HL-60 (cell line): ENCODE measurements at regions not wholly inside any gene's neighbourhood (a gene's known extent, or its start where the extent isn't known, plus 50 kb on each side); places are given as distances from the start of the nearest gene placed in this dataset.

Experiments used
- DNase-seq, 2 experiments: peaks; one replicate each; pipeline ENCODE4 v3.0.0-alpha.2; 2010 to 2020; ENCODE audit warnings: low read depth in 1 of 2, low spot score in 1 of 2
- H3K27ac ChIP-seq: fragments of 250-450 bp; sonication (Bioruptor Pico); replicated peaks from 2 replicates; pipeline ENCODE4 v1.5.1; 2020; ENCODE audit warnings: mild to moderate bottlenecking, moderate library complexity
- H3K27me3 ChIP-seq: fragments of 250-450 bp; sonication (Bioruptor Pico); 2 replicates; pipeline ENCODE4 v1.5.1; 2021; ENCODE audit warnings: mild to moderate bottlenecking, moderate library complexity; ENCODE audit not compliant: insufficient read depth, poor library complexity, severe bottlenecking
- H3K4me3 ChIP-seq: replicated peaks from 2 replicates; pipeline ENCODE4 v1.5.1; 2011; ENCODE audit warnings: mild to moderate bottlenecking, control low read depth, low read length; ENCODE audit not compliant: insufficient read depth
- CTCF ChIP-seq: IDR thresholded peaks from one replicate; pipeline ENCODE4 v1.5.1; 2011; ENCODE audit warnings: low read length, control low read depth, inconsistent platforms; ENCODE audit not compliant: insufficient read depth
- GABPA ChIP-seq: IDR thresholded peaks from 2 replicates; pipeline ENCODE4 v1.6.1; 2012; ENCODE audit warnings: low read depth
- POLR2AphosphoS5 ChIP-seq: IDR thresholded peaks from 2 replicates; pipeline ENCODE4 v1.6.1; 2012; ENCODE audit warnings: low read depth
- REST ChIP-seq: IDR thresholded peaks from 2 replicates; pipeline ENCODE4 v1.6.1; 2012; ENCODE audit warnings: low read depth; ENCODE audit not compliant: insufficient replicate concordance
- SPI1 ChIP-seq: IDR thresholded peaks from 2 replicates; pipeline ENCODE4 v1.6.1; 2012; ENCODE audit warnings: low read depth, mild to moderate bottlenecking, borderline replicate concordance

DNA sequence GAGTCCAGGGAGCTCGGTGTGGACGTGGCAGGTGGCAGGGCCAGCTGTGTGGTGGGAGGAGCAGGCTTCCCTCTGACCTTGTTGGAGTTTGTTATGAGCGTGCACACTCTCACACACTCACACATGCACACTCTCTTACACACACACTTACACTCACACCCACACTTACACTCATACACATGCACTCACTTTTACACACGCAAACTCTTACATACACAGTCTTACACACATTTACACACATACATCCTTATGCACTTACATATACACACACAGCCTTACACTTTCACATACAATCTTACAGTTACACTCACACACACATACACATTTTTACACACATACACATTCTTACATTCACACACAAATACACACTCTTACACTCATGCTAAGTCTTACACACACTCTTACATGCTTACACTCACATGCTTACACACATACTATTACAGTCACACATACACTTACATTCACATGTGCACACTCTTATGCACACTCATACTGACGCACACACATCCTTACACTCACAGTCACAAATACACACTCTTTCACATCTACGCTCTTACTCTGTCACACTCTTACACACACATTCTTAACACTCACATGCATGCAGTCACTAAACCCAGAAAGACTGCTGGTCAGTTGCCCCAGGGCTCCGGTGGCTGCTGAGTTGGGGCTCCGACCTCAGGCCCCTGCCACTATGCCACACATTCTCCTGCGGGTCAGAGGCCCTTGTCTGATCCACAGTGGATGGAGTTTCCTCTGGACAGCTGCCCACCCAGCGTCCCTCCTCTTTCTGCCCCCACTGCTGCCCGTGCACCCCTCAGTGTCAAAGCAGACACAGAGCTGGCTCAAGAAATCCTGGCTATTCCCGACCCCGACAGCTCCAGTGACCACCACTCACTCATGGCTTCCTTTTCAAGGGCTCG lies 95.8 kb downstream of the ADRA2C start:
- Histone ChIP-seq H3K27me3 (no peaks in the 10 kb centered on the region), H3K4me3 (no peak overlapping the region), H3K27ac (no peak overlapping the region)
- DNase-seq = no peak
- no peak for TF ChIP-seq CTCF
- TF ChIP-seq GABPA = no peak
- no peak for TF ChIP-seq SPI1
- no peak for TF ChIP-seq REST
- TF ChIP-seq POLR2AphosphoS5 = no peak

GRCh38 chr4:3862640-3863420 lies 96.6 kb downstream of the ADRA2C start:
- H3K4me3 ChIP-seq = no peak overlapping the region
- TF ChIP-seq GABPA (no peak), CTCF (no peak), POLR2AphosphoS5 (no peak), REST (no peak), SPI1 (no peak)
- H3K27ac ChIP-seq = no peak overlapping the region
- no peak for DNase-seq
- no peaks in the 10 kb centered on the region for H3K27me3 ChIP-seq

- no peak overlapping the region for H3K27ac ChIP-seq
- no peaks in the 10 kb centered on the region for H3K27me3 ChIP-seq
- H3K4me3 ChIP-seq = no peak overlapping the region
- DNase-seq = no peak
- TF ChIP-seq POLR2AphosphoS5 (no peak), CTCF (no peak), REST (no peak)
Observed at GRCh38 chr4:3863841-3864741, 97.9 kb downstream of the ADRA2C start.
